COLO668 (cell line): ENCODE measurements at regions not wholly inside any gene's neighbourhood (a gene's known extent, or its start where the extent isn't known, plus 50 kb on each side); places are given as distances from the start of the nearest gene placed in this dataset.

Experiments used
- DNase-seq: peaks from one replicate; lab custom pipeline; 2025; ENCODE audit not compliant: unreplicated experiment; lab: John Stamatoyannopoulos, UW

DNA sequence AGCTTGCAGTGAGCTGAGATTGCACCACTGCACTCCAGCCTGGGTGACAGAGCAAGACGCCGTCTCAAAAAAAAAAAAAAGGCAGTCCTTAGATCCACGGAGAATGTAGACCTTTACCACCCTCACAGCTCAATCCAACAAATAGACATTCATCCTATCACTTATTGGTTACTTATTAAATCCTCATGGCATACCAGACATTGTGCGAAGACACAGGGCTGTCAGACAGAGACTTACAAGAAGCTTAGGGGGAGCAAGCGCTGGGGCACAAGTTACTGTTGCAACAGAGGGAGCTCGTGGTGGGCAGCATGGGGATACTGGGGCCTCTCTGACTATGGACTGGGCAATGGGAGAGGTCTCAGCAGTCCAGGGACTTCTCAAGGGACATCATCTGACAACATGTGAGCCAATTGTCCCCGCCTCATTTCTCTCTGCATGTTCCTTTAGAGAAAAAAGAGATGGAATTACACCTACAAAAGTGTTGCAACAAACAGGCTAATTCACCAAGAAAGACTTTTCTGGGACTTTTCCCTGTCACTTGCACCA lies 82.8 kb upstream of the TNS3 start:
- DNase-seq: no peak

DNA sequence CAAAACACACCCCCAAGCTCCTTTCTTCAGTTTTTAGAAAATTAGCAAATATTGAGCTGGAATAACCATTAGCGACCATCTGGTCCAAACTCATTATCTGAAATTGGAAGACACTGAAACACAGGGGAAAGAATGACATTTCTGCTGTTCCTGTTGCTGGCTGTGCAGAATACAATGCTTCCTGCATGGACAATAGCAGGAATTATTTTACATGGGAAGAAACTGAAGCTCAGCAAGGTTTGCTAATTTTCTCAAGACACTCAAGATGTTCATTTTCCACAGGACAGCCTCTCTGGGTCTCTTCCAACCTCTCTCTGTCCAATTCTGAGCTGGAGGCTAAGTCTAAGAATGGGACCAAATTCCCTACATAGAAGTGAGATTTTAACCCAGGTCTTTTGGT lies 81.9 kb upstream of the TNS3 start:
- DNase-seq: no peak

DNA sequence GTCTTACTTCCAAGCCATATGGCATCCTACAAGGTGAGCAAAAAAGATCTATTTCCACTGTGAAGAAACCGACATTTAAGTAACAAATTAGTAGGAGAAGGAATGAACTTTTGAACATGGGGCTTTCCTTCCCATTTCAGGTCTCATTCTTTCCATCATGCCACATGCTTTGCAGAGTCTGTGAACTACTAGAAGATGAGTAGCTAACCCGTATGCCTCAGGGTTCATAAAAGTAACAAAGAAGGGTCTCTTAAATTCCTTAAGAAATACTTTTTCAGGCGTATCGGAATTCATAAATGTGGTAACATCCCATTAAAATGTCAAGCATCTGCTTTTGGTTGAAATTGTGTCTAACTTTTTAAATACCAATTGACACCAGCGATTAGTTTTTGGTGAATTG lies 81.3 kb upstream of the TNS3 start:
- no peak for DNase-seq

DNA sequence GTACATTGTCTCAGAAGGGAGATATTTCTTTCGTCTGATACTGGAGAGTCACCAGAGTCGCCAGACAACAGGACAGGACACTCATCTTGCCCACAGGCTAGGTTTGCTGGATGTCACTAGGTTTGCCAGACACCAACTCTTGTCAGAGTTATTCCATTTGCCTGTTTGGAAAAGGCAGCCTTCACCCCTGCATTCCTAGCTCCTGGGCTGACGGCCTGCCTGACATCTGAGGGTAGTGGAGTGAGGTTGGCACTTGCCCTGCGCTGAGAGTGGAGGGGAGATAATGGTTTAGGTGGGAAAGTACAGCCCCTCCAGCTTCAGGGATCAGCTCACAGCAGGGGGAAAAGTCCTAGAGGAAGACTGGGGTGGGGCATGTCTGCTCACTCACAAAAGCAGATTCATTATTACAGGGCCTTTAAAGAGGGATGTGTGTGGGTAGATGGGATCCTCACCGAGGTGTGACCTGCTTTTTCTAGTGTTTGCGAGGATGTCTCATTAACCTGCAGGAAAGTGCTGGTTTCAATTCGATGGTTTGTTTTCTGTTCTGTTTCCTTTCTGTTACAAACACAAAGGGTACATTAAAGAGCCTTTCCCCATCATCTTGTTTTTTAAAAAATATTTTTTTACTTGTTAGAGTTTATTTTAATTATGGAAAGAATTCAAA lies 79.3 kb upstream of the TNS3 start:
- no peak for DNase-seq

DNA sequence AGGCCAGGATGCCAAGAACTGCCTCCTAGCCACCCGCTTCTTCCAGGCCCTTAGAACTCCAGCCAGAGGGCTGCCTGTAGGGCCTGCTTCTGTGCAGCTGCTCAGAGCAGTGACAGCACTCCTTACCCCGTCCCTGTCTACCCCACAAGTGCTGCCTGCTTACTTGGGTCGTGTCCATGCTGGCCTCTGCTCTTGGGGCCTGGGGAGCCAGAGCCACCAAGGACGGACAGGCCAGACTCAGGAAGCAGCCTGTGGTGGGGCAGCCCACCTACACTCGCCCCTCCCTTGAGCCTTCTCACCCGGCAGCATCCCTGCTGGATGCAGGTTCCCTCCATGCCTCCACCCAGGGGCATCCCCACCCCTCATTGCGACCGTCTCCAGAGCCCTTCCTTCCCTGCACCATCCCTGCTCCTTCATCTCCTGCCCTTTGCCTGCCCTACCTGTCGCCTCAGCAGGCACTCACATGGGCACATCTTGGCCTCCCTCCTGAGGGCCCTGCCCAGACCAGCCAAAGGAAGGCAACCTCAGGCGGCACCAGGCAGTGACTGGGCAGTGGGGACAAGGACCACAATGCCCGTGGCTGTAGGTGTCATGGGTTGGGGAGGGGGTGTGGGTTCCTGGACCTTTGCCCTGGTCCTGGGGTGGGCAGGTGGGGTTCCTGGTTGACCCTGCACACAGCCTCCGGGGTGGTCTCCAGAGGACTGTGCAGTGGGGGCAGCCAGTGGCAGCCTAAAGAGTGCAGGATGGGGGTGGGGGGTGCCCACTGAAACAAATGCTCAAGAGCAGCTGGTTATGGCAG lies 78.0 kb upstream of the TNS3 start:
- no peak for DNase-seq

DNA sequence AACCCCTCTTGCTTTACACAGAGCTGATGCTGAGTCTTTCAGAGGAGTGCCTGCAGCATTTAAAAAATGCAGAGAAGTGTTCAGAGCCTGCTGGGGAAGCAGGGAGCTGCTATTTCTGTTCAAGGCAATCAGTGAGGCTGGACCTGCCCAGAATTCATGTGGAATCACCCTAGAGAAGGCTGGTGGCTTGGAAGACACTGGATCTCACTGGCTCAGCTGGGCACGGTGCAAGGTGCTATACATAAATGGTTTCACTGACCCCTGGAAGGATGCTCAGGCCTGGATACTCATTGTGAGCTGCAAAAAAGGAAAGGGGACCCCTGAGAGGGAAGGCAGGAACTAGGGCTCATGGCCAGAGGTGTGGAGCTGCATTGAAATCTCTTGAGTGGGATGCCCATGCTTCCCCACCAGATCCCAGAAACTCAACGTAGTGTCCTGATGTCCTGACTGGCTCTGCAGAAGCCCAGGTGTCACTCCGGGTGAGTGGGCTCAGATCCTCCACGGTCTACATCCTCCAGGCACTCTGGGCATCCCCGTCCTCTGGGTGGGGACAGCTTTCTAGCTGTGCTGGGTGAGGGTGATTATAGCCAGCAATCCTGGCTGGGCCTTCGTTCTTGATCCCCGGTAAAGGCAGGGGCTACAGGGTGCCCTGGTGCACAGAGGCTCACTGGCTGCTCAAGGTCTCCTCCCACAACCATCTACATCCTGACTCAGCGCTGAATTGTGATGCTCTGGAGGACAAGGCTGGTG lies 77.2 kb upstream of the TNS3 start:
- no peak for DNase-seq

DNA sequence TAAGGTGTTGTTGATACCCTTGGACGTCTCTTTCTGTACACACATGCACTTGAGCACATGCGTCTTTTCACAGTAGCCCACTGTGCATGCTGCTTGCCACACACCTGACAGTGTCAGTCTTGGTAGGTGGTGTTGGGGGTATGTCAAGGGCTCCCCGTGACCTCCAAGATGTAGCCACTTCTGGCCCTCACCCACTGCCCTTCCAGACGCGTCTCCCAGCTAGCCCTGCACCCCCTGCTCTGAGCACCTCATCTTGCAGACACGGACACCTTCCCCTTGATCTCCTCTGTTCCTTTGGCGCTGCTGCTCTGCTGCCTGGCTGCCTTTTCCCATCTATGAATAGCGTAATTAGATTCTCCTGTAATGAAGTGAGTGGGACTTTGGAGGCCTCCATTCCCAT lies 75.2 kb upstream of the TNS3 start:
- DNase-seq: no peak

DNA sequence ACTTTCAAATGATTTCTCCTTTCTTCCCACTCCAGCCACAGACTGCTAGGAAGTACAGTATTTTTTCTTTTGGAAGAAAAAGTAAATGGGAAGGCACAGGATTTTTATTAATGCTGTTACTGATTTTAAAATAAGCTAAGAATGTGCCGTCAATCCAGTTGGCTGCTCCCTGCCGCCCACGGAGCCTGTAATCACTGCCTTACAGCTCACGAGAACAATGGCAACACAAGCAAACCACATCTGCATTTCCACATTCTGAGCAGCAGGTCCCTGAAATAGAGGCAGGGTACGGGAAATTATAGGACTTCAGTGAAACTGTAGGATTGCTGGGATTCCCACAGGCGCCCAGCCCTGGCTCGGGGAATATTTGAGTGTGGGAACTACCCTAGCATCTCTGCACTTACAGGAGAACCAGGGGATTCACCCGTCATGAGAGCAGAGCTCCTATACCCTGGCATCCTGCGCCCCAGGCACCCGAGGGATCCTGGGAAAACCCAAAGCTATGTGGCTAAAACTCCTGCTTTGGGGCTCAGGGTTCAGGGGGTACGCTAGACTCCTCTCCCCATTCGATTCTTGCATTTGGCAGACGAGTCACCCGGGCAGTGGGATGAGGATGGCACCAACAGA lies 72.9 kb upstream of the TNS3 start:
- no peak for DNase-seq

DNA sequence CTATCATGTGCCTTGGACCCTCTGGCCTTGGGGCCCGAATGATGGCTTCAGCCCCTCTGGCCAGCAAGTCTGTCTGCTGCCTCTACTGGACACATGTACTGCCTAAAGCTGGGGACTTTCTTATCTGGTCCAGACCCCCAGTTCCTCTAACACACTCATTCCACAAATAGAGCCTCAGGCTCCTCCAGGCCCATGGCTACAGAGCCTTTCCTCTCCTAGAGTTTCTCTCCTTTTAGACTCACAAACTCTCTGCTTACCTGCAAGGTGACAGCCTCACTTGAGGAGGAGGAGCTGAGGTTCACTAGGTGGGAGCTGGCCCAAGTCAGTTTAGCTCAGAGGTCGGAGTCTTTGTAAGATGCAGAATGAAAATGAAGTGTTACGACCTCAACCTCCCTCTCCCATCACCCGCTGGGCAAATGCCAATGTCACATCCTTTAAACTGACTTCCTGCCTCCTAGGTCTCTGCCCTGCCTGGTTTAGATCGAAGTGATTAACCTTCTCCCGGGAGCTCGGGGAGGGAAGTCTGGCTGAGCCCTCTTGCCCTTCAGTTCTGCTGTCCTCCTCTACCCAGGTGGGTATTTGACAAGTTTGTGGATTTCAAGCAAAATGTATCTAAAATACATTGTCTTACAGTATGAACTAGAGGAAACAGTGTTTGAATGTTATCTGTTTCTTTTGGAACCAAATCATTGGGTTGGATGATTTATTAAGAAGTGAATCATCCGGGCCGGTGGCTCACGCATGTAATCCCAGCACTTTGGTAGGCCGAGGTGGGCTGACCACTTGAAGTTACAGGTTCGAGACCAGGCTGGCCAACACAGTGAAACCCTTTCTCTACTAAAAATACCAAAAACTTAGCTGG lies 71.9 kb upstream of the TNS3 start:
- no peak for DNase-seq

DNA sequence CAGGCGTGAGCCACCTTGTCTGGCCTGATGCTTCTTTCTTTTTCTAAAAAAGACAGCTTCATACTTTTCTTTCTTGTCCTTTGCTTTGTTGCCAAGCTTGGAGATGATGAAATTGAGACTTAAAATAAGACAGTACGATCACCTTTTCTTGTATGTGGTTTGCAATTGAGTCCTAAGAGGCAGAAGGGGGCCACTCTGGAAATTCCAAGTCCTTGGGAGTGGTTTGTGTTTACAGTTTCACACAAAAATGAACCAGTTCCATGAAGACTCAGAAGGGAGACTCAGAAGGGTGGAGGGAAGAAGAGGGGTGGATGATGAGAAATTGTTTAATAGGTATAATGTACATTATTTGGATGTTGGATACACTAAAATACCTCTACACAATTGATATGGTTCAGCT lies 70.7 kb upstream of the TNS3 start:
- no peak for DNase-seq

DNA sequence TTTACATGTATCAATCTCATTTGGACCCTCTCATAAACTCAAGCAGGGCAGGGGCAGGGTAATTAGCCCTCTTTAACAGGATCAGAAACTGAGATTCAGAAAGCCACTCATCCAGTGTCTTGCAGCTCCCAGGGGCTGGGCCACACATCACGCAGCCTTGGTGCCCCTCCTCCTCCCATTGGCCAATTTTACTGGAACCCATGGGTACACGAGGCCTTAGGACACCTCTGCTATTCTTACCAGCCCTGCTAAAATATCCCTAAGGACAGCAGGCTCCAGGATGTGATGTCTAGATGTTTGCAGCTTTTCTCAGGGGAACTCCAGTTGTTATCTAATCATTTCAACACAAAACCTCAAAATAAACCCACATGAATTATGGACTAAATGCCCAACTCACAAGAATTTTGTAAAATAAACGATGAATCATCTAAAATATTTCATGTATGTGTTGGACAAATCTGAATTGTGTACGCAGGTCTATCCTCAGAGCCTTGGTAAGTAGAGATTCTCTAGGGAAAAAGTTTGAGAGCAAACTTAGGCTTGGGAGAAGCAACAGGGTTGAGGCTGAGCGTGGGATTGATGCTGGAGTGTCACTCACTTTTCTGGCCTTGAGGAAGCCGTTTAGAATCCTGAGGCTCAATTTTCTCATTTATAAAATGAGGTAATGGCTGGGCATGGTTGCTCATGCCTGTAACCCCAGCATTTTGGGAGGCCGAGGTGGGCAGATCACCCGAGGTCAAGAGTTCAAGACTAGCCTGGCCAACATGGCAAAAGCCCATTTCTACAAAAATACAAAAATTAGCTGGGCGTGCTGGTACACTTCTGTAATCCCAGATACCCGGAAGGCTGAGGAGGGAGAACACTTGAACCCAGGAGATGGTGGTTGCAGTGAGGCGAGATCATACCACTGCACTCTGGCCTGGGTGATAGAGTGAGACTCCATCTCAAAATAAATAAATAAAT lies 69.7 kb upstream of the TNS3 start:
- no peak for DNase-seq

DNA sequence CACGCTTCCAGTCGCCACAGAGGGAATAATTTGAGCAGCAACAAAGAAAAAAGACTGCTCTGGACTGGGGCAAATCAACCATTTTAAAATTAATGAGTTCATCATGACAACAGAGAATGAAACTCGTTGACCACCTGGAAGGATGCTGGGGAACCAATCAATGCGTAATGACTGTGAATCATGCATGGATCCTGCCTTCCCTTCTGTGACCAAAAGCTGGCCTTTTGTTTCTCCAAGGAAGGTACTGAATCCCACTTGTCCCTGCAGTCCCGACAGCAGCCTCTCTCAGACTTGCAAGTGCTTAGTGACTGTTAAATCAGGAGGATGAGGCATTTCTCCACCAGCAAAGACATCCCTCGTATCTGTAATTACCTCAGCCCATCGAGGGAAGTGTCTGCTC lies 68.0 kb upstream of the TNS3 start:
- DNase-seq: no peak

DNA sequence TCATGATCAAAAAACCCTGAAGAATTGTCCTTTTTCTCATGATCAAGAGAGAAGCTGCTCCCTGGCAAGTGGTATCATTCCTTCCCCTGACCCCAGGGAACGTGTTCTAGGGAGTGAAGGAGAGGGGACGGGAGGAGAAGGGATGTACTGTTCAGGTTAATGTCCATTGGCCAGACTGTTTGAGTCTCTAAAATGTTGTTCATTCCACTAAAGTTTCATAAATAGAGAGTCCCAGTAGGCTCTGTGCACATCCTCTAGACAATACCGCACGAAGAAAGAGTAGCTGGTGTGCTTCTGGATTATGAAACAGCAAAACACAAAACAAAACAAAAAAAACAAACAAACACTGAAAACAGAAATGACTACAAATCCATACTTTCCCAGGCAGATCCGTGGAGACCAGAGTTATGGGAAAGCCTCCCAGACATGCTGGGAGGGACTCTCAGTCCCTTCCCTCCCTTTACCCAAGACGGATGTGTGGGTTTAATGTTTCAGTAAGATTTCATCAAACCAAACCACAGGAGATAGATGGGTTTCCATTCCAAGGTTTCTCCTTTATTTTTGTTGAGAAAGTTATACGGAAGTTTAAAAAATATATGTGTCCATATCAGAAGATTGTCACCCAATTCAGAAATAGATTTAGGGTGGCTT lies 66.5 kb upstream of the TNS3 start:
- DNase-seq: no peak

DNA sequence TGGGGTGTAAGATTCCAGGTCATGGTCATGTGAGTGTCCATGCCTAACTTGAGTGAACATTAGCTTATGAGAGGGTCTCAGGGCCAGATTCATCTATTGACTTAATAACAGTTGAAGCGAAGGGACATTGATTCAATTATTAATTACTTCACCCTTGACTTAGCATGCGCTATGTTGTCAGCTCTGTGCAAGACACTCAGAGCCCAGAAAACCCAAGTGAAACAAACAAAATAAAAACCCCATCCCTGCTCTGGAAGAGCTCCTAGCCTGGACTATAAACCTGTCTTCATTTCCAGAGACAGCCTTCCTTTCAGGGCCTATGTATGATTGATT lies 66.0 kb upstream of the TNS3 start:
- DNase-seq: no peak

DNA sequence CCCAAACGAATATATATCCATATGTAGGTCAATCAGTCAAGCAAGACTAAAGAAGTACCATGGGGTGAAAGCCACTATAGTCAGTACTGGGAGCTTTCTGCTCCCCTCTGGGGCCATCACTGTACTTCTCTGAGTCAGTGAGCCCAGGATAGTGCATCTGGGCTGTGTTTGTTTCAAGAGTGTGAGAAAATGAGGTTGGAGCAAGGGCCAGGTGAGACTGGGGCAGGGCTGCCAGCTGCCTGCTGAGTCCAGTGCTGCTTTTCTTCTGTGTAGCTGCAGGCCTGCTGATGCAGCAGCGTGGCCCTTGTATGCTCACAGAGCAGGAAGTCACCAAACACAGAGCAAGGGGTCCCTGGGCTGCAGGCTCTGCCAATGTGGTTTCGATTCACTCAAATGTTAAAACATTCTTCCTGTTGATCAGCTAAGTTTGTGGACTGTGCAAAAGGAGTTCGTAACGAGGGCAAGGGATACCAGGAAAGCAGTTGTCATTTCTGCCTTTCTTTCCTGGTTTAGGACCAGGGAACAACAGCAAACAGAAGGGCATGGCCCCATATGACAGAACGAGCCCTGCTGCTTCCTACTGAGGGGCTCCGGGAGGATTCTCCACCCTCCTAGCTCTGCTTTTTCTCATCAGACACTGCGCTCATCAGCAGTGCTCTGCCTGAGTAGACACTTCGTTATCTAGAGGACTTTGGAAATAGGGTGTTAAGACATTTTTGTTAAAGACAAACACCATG lies 65.4 kb upstream of the TNS3 start:
- DNase-seq: no peak

DNA sequence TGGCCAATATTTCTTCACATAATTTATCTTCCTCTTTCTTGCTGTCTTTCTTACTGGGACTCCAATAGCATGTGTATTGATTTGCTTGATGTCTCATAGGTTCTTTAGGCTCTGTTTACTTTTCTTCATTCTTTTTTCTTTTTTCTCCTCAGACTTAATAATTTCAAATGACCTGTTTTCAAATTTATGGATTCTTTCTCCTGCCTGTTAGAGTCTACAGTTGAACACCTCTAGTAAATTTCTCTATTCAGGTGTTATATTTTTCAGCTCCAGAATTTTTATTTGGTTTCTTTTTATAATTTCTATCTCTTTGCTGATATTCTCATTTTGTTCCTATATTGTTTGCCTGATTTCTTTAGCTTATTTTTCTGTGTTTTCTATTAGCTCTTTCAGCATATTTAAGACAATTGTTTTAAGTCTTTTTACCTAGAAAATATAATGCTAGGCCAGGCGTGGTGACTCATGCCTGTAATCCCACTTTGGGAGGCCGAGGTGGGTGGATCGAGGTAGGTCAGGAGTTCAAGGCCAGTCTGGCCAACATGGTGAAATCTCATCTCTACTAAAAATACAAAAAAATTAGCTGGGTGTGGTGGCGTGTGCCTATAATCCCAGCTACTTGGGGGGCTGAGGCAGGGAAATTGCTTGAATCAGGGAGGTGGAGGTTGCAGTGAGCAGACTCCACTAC lies 61.9 kb upstream of the TNS3 start:
- no peak for DNase-seq

DNA sequence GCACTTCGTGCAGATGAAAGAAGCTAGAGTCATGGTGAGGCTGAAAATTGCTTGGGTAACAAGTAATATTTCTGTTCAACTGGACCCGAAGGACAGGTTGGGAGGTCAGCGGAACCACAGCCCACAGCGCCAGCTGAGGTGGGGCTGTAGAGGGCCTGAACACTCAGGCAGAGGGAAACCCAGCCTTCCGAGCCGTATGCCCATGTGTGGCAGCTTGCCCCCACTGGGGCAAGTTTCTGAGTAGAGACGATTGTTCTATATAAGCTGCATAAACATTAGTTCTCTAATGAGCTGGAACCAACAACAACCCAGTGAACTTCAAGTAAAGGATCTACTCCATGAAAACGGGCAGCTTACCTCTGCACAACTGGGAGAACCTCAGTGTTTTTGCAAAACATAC lies 58.4 kb upstream of the TNS3 start:
- DNase-seq: no peak
